ENCODE measurements at regions not wholly inside any gene's neighbourhood (a gene's known extent, or its start where the extent isn't known, plus 50 kb on each side); places are given as distances from the start of the nearest gene placed in this dataset.

- TF ChIP-seq CTCF (conservative IDR thresholded peaks at IDR 0.05; ENCODE audit: low read depth, low read length) (no peak), EZH2 (IDR thresholded peaks at IDR 0.05; ENCODE audit: borderline replicate concordance, low read depth, low read length, poor library complexity, severe bottlenecking) (no peak)
Measured at GRCh38 chr4:95949808-95950207, 109.9 kb downstream of the PDHA2 start.

Data from A673 (cell line).